Ecto neural progenitor cell (in vitro differentiated cells): ENCODE measurements at regions not wholly inside any gene's neighbourhood (a gene's known extent, or its start where the extent isn't known, plus 50 kb on each side); places are given as distances from the start of the nearest gene placed in this dataset.
"Not testable (repeated sequence)": the region's sequence is repeated elsewhere in the genome, so short reads cannot be mapped to it uniquely, and the experiment has no call there.

Experiments used
- DNase-seq: peaks from one replicate; pipeline ENCODE4 v3.0.0-alpha.2; 2018; ENCODE audit warnings: low spot score

- DNase-seq, result no peak
Observed at GRCh38 chr7:156014201-156014600, 201.9 kb upstream of the SHH start.

- no peak for DNase-seq
Observed at GRCh38 chr7:156012412-156012811, 200.1 kb upstream of the SHH start.

GRCh38 chr7:156009569-156009968 is 197.3 kb upstream of the SHH start:
- no peak for DNase-seq

GRCh38 chr7:156006876-156007275 is 194.6 kb upstream of the SHH start:
- not testable (repeated sequence) for DNase-seq

GRCh38 chr7:156006024-156006423 is 193.8 kb upstream of the SHH start:
- DNase-seq, result no peak

GRCh38 chr7:156005202-156005691 is 193.0 kb upstream of the SHH start:
- DNase-seq, result no peak

GRCh38 chr7:156004265-156005201 is 192.3 kb upstream of the SHH start:
- no peak for DNase-seq

- DNase-seq, result no peak
Observed at GRCh38 chr7:156003220-156004162, 191.2 kb upstream of the SHH start.

GRCh38 chr7:156002362-156003066 is 190.3 kb upstream of the SHH start:
- DNase-seq, result no peak

- DNase-seq, result no peak
Observed at GRCh38 chr7:156001496-156002260, 189.4 kb upstream of the SHH start.

GRCh38 chr7:156000601-156001396 is 188.5 kb upstream of the SHH start:
- DNase-seq, result no peak

- DNase-seq, result no peak
Observed at GRCh38 chr7:155999631-156000489, 187.6 kb upstream of the SHH start.

- peak; percentile 34 for DNase-seq
Observed at GRCh38 chr7:155998766-155999630, 186.7 kb upstream of the SHH start.

- no peak for DNase-seq
Observed at GRCh38 chr7:155998328-155998691, 186.0 kb upstream of the SHH start.

GRCh38 chr7:155997431-155998327 is 185.4 kb upstream of the SHH start:
- peak; percentile 34 for DNase-seq

- DNase-seq, result no peak
Observed at GRCh38 chr7:155996718-155997280, 184.5 kb upstream of the SHH start.

GRCh38 chr7:155995183-155995612 is 182.9 kb upstream of the SHH start:
- no peak for DNase-seq
